Uterus (tissue), 2 donors: ENCODE measurements at regions not wholly inside any gene's neighbourhood (a gene's known extent, or its start where the extent isn't known, plus 50 kb on each side); places are given as distances from the start of the nearest gene placed in this dataset.

Experiments
- CTCF ChIP-seq, 4 experiments: fragments of 200-600 bp in 2 of 4; fragments of 450-650 bp in 2 of 4; sonication (generic) in 2 of 4; IDR thresholded peaks; one replicate each; pipeline ENCODE4 v1.5.1; 2016 to 2019; ENCODE audit warnings: antibody characterized with exemption in 4 of 4, mild to moderate bottlenecking in 2 of 4, moderate library complexity in 1 of 4
- POLR2A ChIP-seq, 2 donors: fragments of 450-650 bp; IDR thresholded peaks; one replicate each; pipeline ENCODE4 v1.6.1; 2016; ENCODE audit warnings: antibody characterized with exemption in 2 of 2, mild to moderate bottlenecking in 1 of 2, moderate library complexity in 1 of 2

GRCh38 chr5:154677921-154678320 is 77.3 kb upstream of the LARP1 start:
- TF ChIP-seq CTCF (IDR thresholded peaks at IDR 0.05), result no peak
- no peak for TF ChIP-seq POLR2A (IDR thresholded peaks at IDR 0.05)
